Uterus (tissue), 2 donors: ENCODE measurements at regions not wholly inside any gene's neighbourhood (a gene's known extent, or its start where the extent isn't known, plus 50 kb on each side); places are given as distances from the start of the nearest gene placed in this dataset.

Source experiments
- CTCF ChIP-seq, 4 experiments: fragments of 200-600 bp in 2 of 4; fragments of 450-650 bp in 2 of 4; sonication (generic) in 2 of 4; IDR thresholded peaks; one replicate each; pipeline ENCODE4 v1.5.1; 2016 to 2019; ENCODE audit warnings: antibody characterized with exemption in 4 of 4, mild to moderate bottlenecking in 2 of 4, moderate library complexity in 1 of 4
- POLR2A ChIP-seq, 2 donors: fragments of 450-650 bp; IDR thresholded peaks; one replicate each; pipeline ENCODE4 v1.6.1; 2016; ENCODE audit warnings: antibody characterized with exemption in 2 of 2, mild to moderate bottlenecking in 1 of 2, moderate library complexity in 1 of 2

GRCh38 chr12:124208489-124208888, 86.4 kb upstream of the RFLNA start:
- no peak for TF ChIP-seq CTCF (IDR thresholded peaks at IDR 0.05)
- TF ChIP-seq POLR2A (IDR thresholded peaks at IDR 0.05) = no peak
